NB4 (cell line): ENCODE measurements at regions not wholly inside any gene's neighbourhood (a gene's known extent, or its start where the extent isn't known, plus 50 kb on each side); places are given as distances from the start of the nearest gene placed in this dataset.
A peak's percentile ranks its signal among the peaks of the same experiment; 100 is the strongest.

Source experiments
- DNase-seq: peaks from one replicate; pipeline ENCODE4 v3.0.0; 2010; ENCODE audit warnings: low read depth
- H3K4me3 ChIP-seq: one replicate; pipeline ENCODE4 v1.5.1; 2011; ENCODE audit warnings: mild to moderate bottlenecking, low read depth, low read length, moderate library complexity
- CTCF ChIP-seq: IDR thresholded peaks from one replicate; pipeline ENCODE4 v1.5.1; 2012; ENCODE audit warnings: low read depth, low read length
- MAX ChIP-seq: IDR thresholded peaks from 2 replicates; pipeline ENCODE4 v1.6.1; 2011; ENCODE audit warnings: low read depth, low read length
- MYC ChIP-seq: IDR thresholded peaks from 2 replicates; pipeline ENCODE4 v1.6.1; 2011; ENCODE audit warnings: low read depth, low read length
- POLR2A ChIP-seq: IDR thresholded peaks from 2 replicates; pipeline ENCODE4 v1.6.1; 2011; ENCODE audit warnings: mild to moderate bottlenecking; ENCODE audit not compliant: insufficient read length; ENCODE audit errors: extremely low read depth

GRCh38 chr9:3699883-3700282, 174.1 kb upstream of the RFX3 start:
- no peak for TF ChIP-seq MAX
- no peak for DNase-seq
- no peak overlapping the region for H3K4me3 ChIP-seq

GRCh38 chr9:3698531-3698930, 172.7 kb upstream of the RFX3 start:
- no peak overlapping the region for H3K4me3 ChIP-seq
- TF ChIP-seq MYC (no peak), CTCF (no peak)
- DNase-seq: no peak

- H3K4me3 ChIP-seq: no peak overlapping the region
- TF ChIP-seq CTCF (no peak), MAX (no peak), POLR2A (no peak), MYC (no peak)
- no peak for DNase-seq
Observed at GRCh38 chr9:3698076-3698475, 172.3 kb upstream of the RFX3 start.

GRCh38 chr9:3696368-3696767, 170.6 kb upstream of the RFX3 start:
- DNase-seq: no peak
- TF ChIP-seq POLR2A: no peak
- TF ChIP-seq MAX: no peak
- no peak for TF ChIP-seq MYC
- TF ChIP-seq CTCF: no peak
- H3K4me3 ChIP-seq: no peak overlapping the region

GRCh38 chr9:3692606-3693005, 166.8 kb upstream of the RFX3 start:
- TF ChIP-seq MYC: no peak

GRCh38 chr9:3689555-3689954, 163.8 kb upstream of the RFX3 start:
- no peak for DNase-seq
- no peak for TF ChIP-seq MAX
- TF ChIP-seq CTCF: no peak
- TF ChIP-seq POLR2A: no peak
- no peak for TF ChIP-seq MYC
- H3K4me3 ChIP-seq: no peak overlapping the region

More at GRCh38 chr9:3692606-3693005, 166.8 kb upstream of the RFX3 start:
- no peak overlapping the region for H3K4me3 ChIP-seq
- peak; percentile 23 for DNase-seq

- no peak for TF ChIP-seq CTCF
- TF ChIP-seq POLR2A: no peak
- no peak for TF ChIP-seq MYC
- TF ChIP-seq MAX: no peak
- H3K4me3 ChIP-seq: no peak overlapping the region
- DNase-seq: no peak
Observed at GRCh38 chr9:3687145-3687544, 161.3 kb upstream of the RFX3 start.
